ENCODE measurements at regions not wholly inside any gene's neighbourhood (a gene's known extent, or its start where the extent isn't known, plus 50 kb on each side); places are given as distances from the start of the nearest gene placed in this dataset.

- 20% methylated on average over 2 of the region's 2 CpGs for WGBS (ENCODE audit: insufficient coverage, insufficient replicate concordance, low lambda C conversion rate, missing lambda C conversion rate)
- Histone ChIP-seq H3K79me2 (ENCODE audit: control insufficient read depth, insufficient read depth, low read length) (no peaks in the 10 kb centered on the region), H3K27me3 (replicated peaks in 1 of 2; ENCODE audit: control insufficient read depth in 2 of 2, insufficient read depth in 2 of 2, low read length in 1 of 2) (peaks cover 0 to 3% of the 10 kb centered on the region in 2 experiments; a peak in 2 of 4 replicates), H3K9ac (ENCODE audit: control insufficient read depth, insufficient read depth, low read length) (no peak overlapping the region), H3K4me3 (no peak overlapping the region), H4K20me1 (ENCODE audit: control insufficient read depth, insufficient read depth) (no peaks in the 10 kb centered on the region), H3K9me3 (replicated peaks; ENCODE audit: control insufficient read depth, insufficient read depth, low read length) (no peaks in the 10 kb centered on the region), H3K36me3 (ENCODE audit: control insufficient read depth in 2 of 2, insufficient read depth in 2 of 2, low read length in 1 of 2) (no peaks in the 10 kb centered on the region), H2AFZ (ENCODE audit: control insufficient read depth, low read depth, low read length) (no peak overlapping the region), H3K27ac (ENCODE audit: control insufficient read depth, insufficient read depth) (no peak overlapping the region), H3K4me1 (ENCODE audit: control insufficient read depth, insufficient read depth, low read length) (no peaks in the 10 kb centered on the region), H3K4me2 (ENCODE audit: control insufficient read depth, insufficient read depth) (no peak overlapping the region)
- ChIA-PET POLR2A (no interaction called here), SMC1A (ENCODE audit: uncharacterized antibody, unreplicated experiment) (no interaction called here), RAD21 (ENCODE audit: unreplicated experiment) (interaction anchor here (1.0 kb wide), 1 partner anchor 52 kb away, joined by 3 read pairs; no protein-coding TSS in a partner anchor), CTCF (interaction anchor here (0.5 kb wide), 1 partner anchor 19 kb away, joined by 3 read pairs; no protein-coding TSS in a partner anchor)
- DNase-seq (ENCODE audit: low read depth, low spot score), result no peak
- no TSS peak for BruUV-seq (replicated peaks)
- no peak for ATAC-seq
- intact Hi-C loops (cut with micrococcal nuclease; ENCODE audit: unreplicated experiment), result no loop called here
- TF ChIP-seq ZNF687 (IDR thresholded peaks at IDR 0.05) (no peak), WRNIP1 (IDR thresholded peaks at IDR 0.05; ENCODE audit: borderline replicate concordance, low read depth, low read length) (no peak), STAT3 (IDR thresholded peaks at IDR 0.05; ENCODE audit: low read depth, low read length) (no peak), ASH2L (IDR thresholded peaks at IDR 0.05; ENCODE audit: borderline replicate concordance, low read depth) (no peak), ZBTB4 (CRISPR knock-in tag; IDR thresholded peaks at IDR 0.05) (no peak), SPI1 (IDR thresholded peaks at IDR 0.05; ENCODE audit: borderline replicate concordance, insufficient read depth, low read depth, low read length) (no peak), RB1 (IDR thresholded peaks at IDR 0.05; ENCODE audit: borderline replicate concordance) (no peak), SRF (IDR thresholded peaks at IDR 0.05; ENCODE audit: low read depth in 2 of 2, low read length in 2 of 2) (no peak), CHD2 (IDR thresholded peaks at IDR 0.05; ENCODE audit: borderline replicate concordance, low read depth, low read length) (no peak), E4F1 (IDR thresholded peaks at IDR 0.05; ENCODE audit: borderline replicate concordance, partially characterized antibody) (no peak)
- in situ Hi-C loops (cut with MboI), result no loop called here
- no peak for FAIRE-seq
These were observed 173.6 kb upstream of the SMAD3 start for GRCh38 chr15:66891776-66892175.
